HG02981 (cell line): ENCODE measurements at regions not wholly inside any gene's neighbourhood (a gene's known extent, or its start where the extent isn't known, plus 50 kb on each side); places are given as distances from the start of the nearest gene placed in this dataset.

Experiments
- ATAC-seq: cut with Tn5 transposase; IDR thresholded peaks from one replicate; pipeline ENCODE4 v1.9.1; 2021; ENCODE audit warnings: mild to moderate bottlenecking, moderate library complexity; ENCODE audit not compliant: unreplicated experiment

DNA sequence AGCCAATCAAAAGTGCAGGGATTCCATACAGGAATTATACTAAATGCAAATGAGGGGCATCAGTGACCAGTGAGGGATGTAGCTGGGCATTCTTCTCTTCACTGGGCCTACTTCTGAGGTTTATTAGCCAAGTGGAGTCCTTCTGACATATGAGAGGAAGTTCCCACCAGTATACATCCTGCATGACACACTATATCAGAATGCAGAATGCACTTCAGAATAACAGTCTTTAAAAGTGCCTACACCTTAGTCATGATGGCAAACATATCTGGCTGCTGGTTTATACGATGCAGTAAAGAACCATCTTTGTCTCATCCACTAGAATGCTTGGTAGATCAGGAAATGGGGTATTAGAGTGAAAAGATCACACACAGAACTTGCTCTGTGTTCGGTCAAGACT lies 180.3 kb upstream of the PPARGC1A start:
- ATAC-seq: no peak

DNA sequence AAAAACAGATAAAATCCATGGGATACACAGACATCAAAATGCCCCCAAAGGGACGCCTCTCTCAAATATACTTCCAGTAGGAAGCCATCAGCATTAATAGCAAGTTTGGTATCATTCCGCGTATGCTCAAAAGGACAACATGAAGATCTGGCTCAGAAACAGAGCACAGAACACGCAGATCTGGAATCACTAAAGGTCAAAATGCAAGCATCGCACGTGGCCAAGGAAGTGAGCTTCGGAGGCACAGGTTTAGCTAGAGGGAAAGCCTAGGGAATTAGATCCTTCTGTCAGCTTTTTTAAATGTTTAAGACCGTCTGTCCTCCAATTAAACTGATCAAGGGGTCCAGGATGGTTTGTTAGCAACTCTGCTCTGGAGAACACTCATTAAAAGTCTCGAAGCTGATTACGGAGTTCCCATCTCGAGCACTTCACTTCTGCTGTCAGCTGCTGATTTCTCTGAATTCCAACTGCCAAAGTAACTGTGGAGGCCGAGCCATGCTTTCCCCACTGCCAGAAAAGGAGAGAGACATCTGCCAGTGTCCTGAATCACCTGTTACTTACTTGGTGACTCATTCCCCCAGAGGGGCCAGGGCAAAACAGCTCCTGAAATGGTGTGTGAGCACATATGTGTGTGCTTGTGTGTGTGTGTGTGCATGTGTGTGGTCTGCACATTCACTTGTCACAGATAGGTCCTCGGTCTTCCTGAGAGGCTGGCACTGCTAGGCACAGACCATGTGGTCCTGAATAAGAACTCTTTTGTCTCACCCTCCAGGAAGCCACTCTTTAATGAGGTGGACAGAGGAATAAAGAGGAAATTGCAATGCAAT lies 177.7 kb upstream of the PPARGC1A start:
- ATAC-seq: no peak

DNA sequence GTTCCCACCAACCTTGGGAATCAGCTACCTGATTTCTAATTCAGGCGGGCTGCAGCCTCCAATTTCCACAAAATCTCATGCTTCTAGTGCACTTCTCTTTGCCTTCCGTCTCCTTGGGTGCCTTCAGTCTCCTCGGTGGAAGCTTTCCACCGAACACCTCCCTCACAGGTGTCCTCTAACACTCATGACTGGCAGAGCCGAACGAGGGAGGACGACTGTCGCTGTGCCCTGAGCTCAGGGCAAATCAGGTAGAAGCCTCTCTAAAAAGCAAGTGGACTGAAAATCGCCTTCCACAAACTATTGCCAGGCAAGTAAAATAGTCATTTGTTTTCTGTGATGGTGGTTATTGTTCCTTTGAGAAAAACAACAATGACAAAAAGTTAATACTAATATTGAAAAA lies 176.1 kb upstream of the PPARGC1A start:
- ATAC-seq: no peak

DNA sequence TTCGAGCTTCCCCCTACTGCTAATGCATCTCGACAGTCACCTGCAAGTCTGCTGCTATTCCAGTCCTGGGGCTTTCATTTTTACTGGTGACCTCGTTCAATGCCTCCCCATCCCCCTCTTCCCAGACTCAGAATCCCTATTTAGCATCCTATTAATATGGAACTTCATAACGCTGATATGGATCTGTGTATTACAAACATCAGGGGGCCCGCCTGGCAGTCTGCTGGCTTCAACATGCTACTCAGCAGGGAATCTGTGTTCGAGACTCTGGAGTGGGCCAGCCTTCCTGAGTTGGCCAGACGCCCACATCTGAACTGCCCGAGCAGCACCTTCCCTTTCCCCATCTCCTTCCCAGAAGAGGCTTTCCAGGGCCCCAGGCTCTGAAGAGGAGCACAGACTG lies 173.9 kb upstream of the PPARGC1A start:
- ATAC-seq: no peak

DNA sequence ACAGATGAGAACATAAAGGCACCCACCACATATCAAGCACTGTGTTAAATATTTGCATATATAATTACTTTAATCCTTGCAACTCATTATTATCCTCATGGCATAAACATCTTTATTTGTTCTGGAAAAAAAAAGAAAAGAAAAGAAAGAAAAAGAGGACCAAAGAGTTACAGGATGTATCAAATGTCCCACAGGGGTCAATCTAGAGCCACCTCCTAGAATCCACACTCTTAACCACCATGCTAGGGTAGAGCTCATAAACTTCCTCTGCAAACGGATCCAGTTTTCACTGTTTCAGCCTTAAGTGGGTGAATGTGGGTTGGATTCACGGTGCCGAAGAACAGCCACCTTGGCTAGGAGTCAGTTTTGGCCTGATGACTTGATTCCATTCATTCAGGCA lies 171.1 kb upstream of the PPARGC1A start:
- ATAC-seq: no peak

DNA sequence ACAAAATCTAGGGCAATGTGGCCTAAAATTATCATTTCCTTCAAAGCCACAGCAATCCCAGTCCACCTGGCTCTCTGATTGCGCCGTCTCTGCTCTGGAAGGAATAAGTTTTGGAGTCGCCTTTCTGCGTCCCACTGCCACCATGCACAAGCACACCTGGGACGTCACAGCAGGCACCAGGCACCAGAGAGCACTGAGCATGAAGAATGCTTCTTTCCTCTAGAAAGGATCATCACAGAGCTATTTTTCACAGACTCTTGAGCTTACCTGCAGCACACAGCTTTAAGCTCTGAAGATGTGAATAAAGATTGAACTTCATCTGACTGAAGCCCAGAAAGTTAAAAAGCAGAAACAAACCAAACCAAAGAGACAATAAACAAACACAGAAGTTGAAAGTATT lies 170.0 kb upstream of the PPARGC1A start:
- ATAC-seq: no peak

DNA sequence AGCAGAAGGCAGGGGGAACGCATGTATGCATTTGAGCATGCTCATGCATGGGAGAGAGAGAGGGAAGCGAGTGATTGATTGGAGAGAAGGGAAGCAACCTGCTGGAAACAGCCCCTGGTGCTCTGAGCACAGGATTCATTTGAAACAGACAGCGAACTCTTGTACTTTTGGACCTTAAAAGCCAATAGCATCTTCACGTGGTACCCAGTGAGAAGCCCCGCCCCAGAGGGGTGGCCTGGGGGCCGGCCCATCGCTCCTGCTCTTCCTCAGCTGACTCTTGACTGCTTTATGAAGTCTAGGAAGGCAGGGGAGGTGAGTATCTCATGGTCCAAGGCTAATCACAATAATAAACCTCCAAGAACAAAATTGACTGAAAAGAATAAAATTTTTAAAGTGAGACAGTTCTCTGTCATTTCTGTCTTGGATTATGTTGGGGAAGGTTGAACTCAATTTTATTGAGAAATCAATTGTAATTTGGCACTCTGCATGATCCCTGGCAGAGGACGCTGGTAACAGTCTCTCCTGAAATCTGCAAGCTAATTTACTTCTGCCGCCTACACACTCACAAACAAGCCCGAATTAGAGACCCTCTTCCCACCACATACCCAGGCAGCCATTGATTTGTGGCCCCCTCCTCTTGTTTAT lies 168.2 kb upstream of the PPARGC1A start:
- no peak for ATAC-seq

DNA sequence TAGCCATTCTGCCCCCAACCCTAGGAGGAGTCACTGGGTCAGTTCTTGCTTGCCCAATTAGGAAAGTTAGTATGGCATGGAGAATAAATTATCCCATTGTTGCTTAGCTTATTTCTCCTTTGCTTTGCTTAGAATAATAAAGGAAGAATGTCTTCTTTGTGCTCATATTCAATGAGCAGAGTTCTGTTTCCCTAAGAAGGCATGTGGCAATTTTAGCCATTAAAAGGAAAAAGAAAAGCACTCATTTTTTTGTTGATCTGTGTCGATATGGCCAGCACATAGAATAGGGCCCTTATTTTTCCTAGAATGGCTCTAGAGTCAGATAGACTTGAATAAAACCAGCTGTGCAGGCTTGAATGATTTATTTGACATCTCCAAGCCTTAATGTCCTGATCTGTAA lies 166.4 kb upstream of the PPARGC1A start:
- ATAC-seq: no peak

DNA sequence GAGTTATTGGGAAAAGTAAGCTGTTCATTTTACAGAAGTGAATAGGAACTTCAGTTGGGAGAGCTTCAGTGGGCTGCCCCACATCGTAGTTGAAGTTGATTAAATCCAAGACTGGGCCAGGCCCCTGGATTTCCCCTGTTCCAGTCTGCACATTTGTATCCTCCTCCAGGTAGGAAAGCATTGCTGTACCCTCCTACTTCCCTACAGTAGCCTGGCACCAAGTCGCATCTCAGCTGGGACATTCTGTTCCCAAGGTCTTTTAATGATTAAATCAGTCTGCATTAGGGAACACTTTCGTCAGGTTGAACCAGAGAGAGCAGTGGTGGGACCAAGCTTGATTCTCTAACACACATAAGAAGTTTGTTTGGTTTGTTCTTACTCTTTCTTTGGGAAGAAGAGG lies 165.8 kb upstream of the PPARGC1A start:
- no peak for ATAC-seq

DNA sequence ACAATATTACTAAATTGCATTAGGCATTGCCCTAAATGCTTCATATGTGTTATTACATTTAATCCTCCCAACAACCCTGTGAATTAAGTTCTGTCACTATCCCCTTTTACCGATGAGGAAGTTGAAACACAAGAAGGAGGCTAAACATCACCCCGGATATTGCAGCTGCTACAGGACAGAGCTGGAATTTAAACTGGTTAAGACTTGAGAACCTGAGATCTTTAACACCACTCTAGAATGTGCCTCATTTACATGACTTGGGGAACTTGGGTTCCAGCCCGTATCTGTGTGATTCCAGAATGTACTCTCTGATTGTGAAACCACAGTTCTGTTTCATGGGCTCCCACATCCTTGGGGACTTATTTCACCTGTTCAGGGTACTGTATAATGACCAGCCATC lies 165.1 kb upstream of the PPARGC1A start:
- ATAC-seq: no peak

DNA sequence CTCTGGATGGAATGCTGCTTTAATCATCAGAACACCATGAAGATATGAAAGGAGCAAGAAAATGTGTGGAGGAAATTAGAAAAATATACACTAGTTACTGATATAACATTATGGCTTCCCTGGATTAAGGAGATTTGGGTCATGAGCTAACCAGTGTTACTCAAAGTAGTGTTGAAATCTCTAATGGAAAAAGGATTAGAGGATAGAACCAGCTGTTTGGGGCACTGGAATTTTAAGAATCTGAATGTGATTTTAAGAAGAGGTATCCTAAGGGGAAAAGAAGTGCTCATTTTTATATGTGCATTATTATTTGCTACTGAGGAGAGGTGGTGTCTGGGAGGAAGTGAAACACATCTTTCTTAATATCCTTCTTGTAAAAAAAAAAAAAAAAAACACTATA lies 164.1 kb upstream of the PPARGC1A start:
- no peak for ATAC-seq

DNA sequence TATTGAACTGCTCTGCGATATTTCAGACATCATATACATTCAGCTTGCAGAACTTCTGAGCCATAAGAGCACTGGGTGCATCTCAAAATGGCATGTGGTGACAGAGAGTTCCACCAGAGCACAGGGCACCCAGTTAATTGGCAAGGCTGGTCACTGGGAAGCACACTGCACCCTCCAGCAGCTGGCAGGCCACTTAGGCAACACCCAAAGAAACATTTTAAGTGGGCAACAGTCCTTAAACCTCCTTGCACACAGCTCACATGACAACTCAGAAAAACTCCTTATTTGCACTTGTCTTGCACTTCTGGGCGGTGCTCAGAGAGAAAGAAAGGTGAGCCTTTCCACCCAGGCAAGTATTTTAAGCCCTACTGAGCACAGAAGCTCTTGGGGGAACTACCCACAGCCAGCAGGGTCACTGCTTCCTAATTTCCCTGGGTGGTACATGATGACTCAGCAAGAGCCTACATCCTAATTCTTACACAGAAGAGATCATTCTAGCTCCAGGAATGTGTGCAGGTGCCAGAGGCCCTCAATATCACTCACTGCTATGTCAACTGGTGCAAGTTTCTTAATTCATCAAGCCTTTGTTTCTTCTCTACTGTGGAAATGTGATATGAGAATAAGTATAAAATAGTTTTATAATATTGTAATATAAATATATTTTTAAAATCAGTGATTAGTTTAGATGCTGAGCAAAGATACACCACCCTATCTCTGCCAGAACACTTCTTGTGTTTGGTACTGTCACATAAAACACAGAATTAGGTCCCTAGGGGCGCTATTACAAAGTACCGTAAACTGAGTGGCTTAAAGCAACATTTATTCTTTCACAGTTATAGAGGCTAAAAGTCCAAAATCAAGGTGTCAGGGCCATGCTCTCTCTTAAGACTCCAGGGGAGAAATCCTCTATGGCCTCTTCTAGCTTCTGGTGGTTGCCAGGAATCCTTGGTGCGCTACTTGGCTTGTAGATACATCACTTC lies 155.1 kb upstream of the PPARGC1A start:
- no peak for ATAC-seq

DNA sequence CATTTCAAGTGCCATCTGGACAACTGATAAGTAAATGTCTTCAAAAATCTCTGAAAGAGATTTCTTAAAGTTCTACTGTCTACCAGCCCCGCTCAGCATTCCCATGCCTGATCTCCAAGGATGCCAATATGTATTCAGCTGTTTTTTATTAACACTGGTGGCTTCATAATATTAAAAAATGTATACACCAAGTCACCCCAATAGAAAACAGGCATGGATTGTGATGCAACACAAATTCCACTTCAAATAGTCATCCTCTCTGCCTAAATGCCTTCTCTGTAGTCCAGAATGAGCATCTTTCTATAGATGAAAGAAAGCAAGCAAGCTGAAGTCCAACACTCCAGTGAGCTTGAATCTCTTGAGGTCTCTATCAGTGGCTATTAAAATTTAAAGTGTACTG lies 152.2 kb upstream of the PPARGC1A start:
- ATAC-seq: no peak

DNA sequence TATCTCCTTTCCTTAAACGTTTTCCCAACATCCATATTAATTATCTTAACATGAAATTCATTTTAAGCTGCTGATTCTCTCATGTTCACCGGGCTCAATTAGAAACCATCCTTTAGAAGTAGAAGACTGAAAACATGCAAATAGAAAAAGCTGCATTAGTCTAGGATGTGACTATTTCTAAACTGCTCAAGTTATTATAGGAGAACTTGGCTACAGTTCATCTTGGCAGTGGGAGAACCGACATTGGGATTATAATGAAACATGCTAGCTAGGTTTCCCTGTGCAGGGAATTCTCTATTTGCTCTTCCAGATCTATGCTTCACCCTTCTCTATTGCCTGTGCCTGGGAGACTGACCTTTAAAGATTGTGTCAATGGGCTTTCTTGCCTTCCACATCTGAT lies 151.0 kb upstream of the PPARGC1A start:
- no peak for ATAC-seq

DNA sequence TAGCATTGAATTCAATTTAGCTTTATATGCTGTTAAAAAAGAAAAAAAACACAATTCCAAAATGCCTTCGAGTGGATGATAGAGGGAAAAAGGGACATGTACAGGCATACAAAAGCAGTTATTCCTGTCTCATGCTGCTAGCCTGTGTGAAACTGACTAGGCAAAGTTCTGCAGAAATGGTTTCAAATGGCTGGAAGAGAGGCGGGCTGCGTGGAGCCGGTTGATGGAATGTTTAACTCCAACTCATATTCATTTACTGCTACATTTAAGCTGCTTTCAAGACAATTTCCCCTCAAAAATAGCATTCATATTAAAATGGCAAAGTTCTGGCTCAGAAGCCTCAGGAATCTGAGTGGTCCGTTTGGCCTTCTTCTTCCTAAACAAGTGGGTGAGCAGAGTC lies 143.8 kb upstream of the PPARGC1A start:
- no peak for ATAC-seq

DNA sequence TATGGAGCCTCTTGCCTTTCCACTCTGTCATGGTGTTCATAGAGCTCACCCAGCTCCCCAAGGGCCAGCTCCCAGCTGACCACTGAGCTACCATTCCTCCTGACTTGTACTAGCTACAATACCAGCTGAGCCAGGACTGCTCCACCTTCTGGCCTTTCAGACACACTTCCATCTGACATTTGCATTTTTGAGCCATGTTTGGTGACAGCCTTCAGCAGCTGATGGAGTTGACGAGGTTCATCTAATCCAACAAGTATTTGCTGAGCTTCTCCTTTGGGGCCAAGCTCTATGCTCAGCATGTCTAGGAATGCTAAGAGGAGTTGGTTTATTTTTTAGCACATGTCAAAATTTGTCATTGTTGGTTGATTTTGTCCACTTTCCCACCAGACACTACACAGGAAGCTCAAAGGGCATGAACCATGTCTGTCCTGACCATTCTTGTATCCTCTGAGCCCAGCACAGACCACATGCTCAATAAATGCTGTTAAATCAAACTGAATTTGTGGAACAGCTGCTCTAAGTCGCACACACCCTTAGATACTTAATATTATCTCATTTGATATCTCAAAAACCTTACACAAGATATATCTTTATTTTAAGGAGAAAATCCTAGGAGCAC lies 142.6 kb upstream of the PPARGC1A start:
- no peak for ATAC-seq

DNA sequence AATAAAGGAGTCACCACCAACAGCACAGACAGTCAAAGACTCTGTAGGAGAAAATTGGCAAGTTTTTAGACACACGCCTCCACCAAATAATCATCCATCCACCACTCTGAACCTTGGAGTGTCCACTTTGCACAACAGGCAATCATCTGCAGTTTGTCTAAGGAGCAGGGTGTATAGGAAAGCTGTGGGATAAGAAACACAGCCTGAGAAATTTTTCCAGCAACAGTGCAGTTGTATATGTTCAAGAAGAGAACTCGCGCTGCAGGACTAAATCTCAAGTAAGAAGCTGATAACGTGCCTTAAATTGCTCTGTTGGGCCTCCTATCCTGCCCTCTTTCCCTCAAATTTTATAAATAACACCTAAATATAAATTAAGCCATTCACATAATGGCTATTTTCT lies 136.7 kb upstream of the PPARGC1A start:
- no peak for ATAC-seq

DNA sequence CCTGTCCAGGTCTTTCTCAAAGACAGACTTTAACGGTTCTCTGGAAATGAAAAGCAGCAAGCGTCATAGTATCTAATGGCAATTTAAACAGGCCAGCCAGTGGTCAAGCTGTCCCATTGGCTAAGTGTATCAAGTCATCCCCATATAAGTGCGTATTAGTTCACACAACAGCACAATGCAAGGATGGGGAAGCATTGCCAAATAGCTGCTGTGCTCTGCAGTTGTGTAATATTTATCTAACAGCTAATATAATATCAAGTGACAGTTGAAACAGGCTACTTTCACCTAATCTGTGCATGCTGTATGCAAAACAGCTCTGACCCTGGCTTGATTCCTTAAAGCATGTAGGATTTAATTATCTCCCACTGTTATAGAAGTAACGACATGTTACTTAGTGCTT lies 134.8 kb upstream of the PPARGC1A start:
- ATAC-seq: no peak

DNA sequence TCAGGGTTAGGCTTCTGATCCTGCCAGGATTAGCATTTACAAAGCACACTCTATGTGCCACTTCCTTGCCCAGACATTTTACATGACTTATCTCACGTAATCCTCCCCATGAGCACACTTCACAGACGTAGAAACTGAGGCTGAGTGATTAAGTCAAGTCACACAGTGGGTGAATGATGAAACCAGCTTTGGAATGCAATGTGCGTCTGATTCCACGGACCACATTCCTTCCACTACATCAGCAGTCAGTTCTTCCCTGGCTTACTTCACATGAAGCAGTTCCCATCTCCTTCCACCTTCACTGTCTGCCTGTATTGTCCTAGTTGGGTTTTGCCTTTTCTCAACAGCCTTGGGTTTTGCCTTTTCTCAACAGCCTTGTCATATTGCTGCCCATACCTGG lies 134.3 kb upstream of the PPARGC1A start:
- ATAC-seq: no peak

DNA sequence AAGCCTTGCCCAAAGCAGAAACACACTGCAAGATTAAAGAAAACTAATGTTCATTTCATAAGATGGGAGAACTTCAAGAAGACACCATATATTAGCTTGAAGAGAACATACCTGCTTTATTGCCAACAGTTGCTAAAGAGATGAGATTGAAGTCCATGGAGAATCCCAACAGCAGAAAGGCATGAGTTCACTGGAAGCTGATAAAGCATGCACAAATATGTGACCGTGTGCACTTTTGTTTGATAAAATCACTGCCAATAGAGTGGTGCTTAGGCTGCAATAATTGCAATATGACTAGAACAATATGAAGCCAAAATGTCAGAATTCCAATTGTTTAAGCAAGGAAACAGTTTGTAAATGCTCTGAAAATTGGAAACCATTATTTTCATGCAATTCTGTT lies 125.9 kb upstream of the PPARGC1A start:
- no peak for ATAC-seq
